Uterus (tissue), 2 donors: ENCODE measurements at regions not wholly inside any gene's neighbourhood (a gene's known extent, or its start where the extent isn't known, plus 50 kb on each side); places are given as distances from the start of the nearest gene placed in this dataset.

ENCODE experiments used
- CTCF ChIP-seq, 4 experiments: fragments of 200-600 bp in 2 of 4; fragments of 450-650 bp in 2 of 4; sonication (generic) in 2 of 4; IDR thresholded peaks; one replicate each; pipeline ENCODE4 v1.5.1; 2016 to 2019; ENCODE audit warnings: antibody characterized with exemption in 4 of 4, mild to moderate bottlenecking in 2 of 4, moderate library complexity in 1 of 4
- POLR2A ChIP-seq, 2 donors: fragments of 450-650 bp; IDR thresholded peaks; one replicate each; pipeline ENCODE4 v1.6.1; 2016; ENCODE audit warnings: antibody characterized with exemption in 2 of 2, mild to moderate bottlenecking in 1 of 2, moderate library complexity in 1 of 2

- TF ChIP-seq CTCF (IDR thresholded peaks at IDR 0.05): no peak
- no peak for TF ChIP-seq POLR2A (IDR thresholded peaks at IDR 0.05)
These were observed 303.0 kb downstream of the GPATCH2 start for GRCh38 chr1:217327901-217328300.
